ENCODE measurements at regions not wholly inside any gene's neighbourhood (a gene's known extent, or its start where the extent isn't known, plus 50 kb on each side); places are given as distances from the start of the nearest gene placed in this dataset.

- no peak for DNase-seq (ENCODE audit: low read depth)
Measured at GRCh38 chr22:49567899-49568750, 259.5 kb downstream of the BRD1 start.

GRCh38 chr22:49566693-49567092, 261.0 kb downstream of the BRD1 start:
- no peak for DNase-seq (ENCODE audit: low read depth)

GRCh38 chr22:49566141-49566541, 261.5 kb downstream of the BRD1 start:
- DNase-seq (ENCODE audit: low read depth): no peak

GRCh38 chr22:49565516-49565855, 262.2 kb downstream of the BRD1 start:
- DNase-seq (ENCODE audit: low read depth): no peak

GRCh38 chr22:49564666-49565515, 262.8 kb downstream of the BRD1 start:
- no peak for DNase-seq (ENCODE audit: low read depth)

GRCh38 chr22:49564054-49564453, 263.6 kb downstream of the BRD1 start:
- no peak for DNase-seq (ENCODE audit: low read depth)

- DNase-seq (ENCODE audit: low read depth): no peak
Measured at GRCh38 chr22:49562685-49563249, 264.9 kb downstream of the BRD1 start.

GRCh38 chr22:49561976-49562375, 265.7 kb downstream of the BRD1 start:
- DNase-seq (ENCODE audit: low read depth): no peak

- DNase-seq (ENCODE audit: low read depth): no peak
Measured at GRCh38 chr22:49561338-49561737, 266.3 kb downstream of the BRD1 start.

- DNase-seq (ENCODE audit: low read depth): no peak
Measured at GRCh38 chr22:49555526-49555925, 272.1 kb downstream of the BRD1 start.

GRCh38 chr22:49554741-49555140, 272.9 kb downstream of the BRD1 start:
- no peak for DNase-seq (ENCODE audit: low read depth)

- no peak for DNase-seq (ENCODE audit: low read depth)
Measured at GRCh38 chr22:49554296-49554625, 273.4 kb downstream of the BRD1 start.

- no peak for DNase-seq (ENCODE audit: low read depth)
Measured at GRCh38 chr22:49553518-49554295, 274.0 kb downstream of the BRD1 start.

GRCh38 chr22:49553076-49553475, 274.6 kb downstream of the BRD1 start:
- DNase-seq (ENCODE audit: low read depth): no peak

GRCh38 chr22:49551897-49552614, 275.6 kb downstream of the BRD1 start:
- no peak for DNase-seq (ENCODE audit: low read depth)

- no peak for DNase-seq (ENCODE audit: low read depth)
Measured at GRCh38 chr22:49551446-49551845, 276.2 kb downstream of the BRD1 start.

GRCh38 chr22:49550766-49551362, 276.8 kb downstream of the BRD1 start:
- DNase-seq (ENCODE audit: low read depth): no peak

GRCh38 chr22:49550141-49550430, 277.6 kb downstream of the BRD1 start:
- no peak for DNase-seq (ENCODE audit: low read depth)

- DNase-seq (ENCODE audit: low read depth): no peak
Measured at GRCh38 chr22:49549256-49550140, 278.2 kb downstream of the BRD1 start.

Measured in stimulated activated CD8-positive, alpha-beta memory T cell treated with anti-CD3 and anti-CD28 coated beads, Interleukin-12 subunit alpha, Interleukin-12 subunit beta, amount 100 ng/mL, for 1 hour (primary cell).